Neural cell (in vitro differentiated cells): ENCODE measurements at regions not wholly inside any gene's neighbourhood (a gene's known extent, or its start where the extent isn't known, plus 50 kb on each side); places are given as distances from the start of the nearest gene placed in this dataset.

Experiments
- H2AFZ ChIP-seq: fragments of 200-600, 300-800 bp; sonication (generic), shearing (Covaris generic); 2 replicates; pipeline ENCODE4 v1.6.0; 2014; ENCODE audit warnings: low read depth, mild to moderate bottlenecking, antibody characterized with exemption, low read length, moderate library complexity
- H3F3A ChIP-seq: fragments of 200-600 bp; shearing (Covaris generic); 2 replicates; pipeline ENCODE4 v1.6.1; 2016; ENCODE audit warnings: mild to moderate bottlenecking, moderate library complexity, mixed read lengths, antibody characterized with exemption, low read length; ENCODE audit not compliant: insufficient read depth, poor library complexity, severe bottlenecking
- H3K27ac ChIP-seq: fragments of 200-600, 300-800 bp; sonication (generic), shearing (Covaris generic); 2 replicates; pipeline ENCODE4 v1.5.1; 2014; ENCODE audit warnings: mild to moderate bottlenecking, low read length, moderate library complexity
- H3K27me3 ChIP-seq: fragments of 300-800, 200-600 bp; sonication (generic), shearing (Covaris generic); 2 replicates; pipeline ENCODE4 v1.6.0; 2014; ENCODE audit warnings: mild to moderate bottlenecking, low read depth, low read length, moderate library complexity; ENCODE audit not compliant: insufficient read depth
- H3K36me3 ChIP-seq: fragments of 300-800, 200-600 bp; sonication (generic), shearing (Covaris generic); 2 replicates; pipeline ENCODE4 v1.5.1; 2014; ENCODE audit warnings: mild to moderate bottlenecking, antibody characterized with exemption, low read length, moderate library complexity; ENCODE audit not compliant: insufficient read depth
- H3K4me2 ChIP-seq: fragments of 300-800, 200-600 bp; sonication (generic), shearing (Covaris generic); 2 replicates; pipeline ENCODE4 v1.6.0; 2014; ENCODE audit warnings: mild to moderate bottlenecking, low read length
- H3K4me3 ChIP-seq: fragments of 300-800, 200-600 bp; sonication (generic), shearing (Covaris generic); 2 replicates; pipeline ENCODE4 v1.5.1; 2014; ENCODE audit warnings: mild to moderate bottlenecking, low read length, moderate library complexity
- H3K79me2 ChIP-seq: fragments of 200-600 bp; shearing (Covaris generic); replicated peaks from 2 replicates; pipeline ENCODE4 v1.6.0; 2014; ENCODE audit warnings: mild to moderate bottlenecking, low read length, moderate library complexity; ENCODE audit not compliant: insufficient read depth
- H3K9ac ChIP-seq: fragments of 300-800, 200-600 bp; sonication (generic), shearing (Covaris generic); 2 replicates; pipeline ENCODE4 v1.6.1; 2016; ENCODE audit warnings: mild to moderate bottlenecking, low read length, mixed read lengths
- H3K9me2 ChIP-seq: fragments of 200-600 bp; shearing (Covaris generic); 2 replicates; pipeline ENCODE4 v1.6.1; 2016; ENCODE audit warnings: mild to moderate bottlenecking, low read length, mixed read lengths; ENCODE audit not compliant: insufficient read depth
- H3K9me3 ChIP-seq: fragments of 200-600, 300-800 bp; sonication (generic), shearing (Covaris generic); 2 replicates; pipeline ENCODE4 v1.6.1; 2016; ENCODE audit warnings: mild to moderate bottlenecking, mixed run types, low read length, moderate library complexity, mixed read lengths
- H4K20me1 ChIP-seq: fragments of 200-600 bp; shearing (Covaris generic); 2 replicates; pipeline ENCODE4 v1.6.1; 2016; ENCODE audit warnings: mild to moderate bottlenecking, mixed run types; ENCODE audit not compliant: insufficient read depth
- EP300 ChIP-seq: fragments of 450-650 bp; conservative IDR thresholded peaks from 2 replicates; pipeline ENCODE4 v1.6.1; 2014; ENCODE audit warnings: antibody characterized with exemption, mild to moderate bottlenecking, moderate library complexity; ENCODE audit not compliant: poor library complexity, severe bottlenecking
- EZH2 ChIP-seq: fragments of 200-600, 300-800 bp; shearing (Covaris generic), sonication (generic); IDR thresholded peaks from 2 replicates; pipeline ENCODE4 v1.6.1; 2014; ENCODE audit warnings: antibody characterized with exemption, low read length, borderline replicate concordance, mild to moderate bottlenecking; ENCODE audit not compliant: insufficient read depth, poor library complexity, severe bottlenecking
- MXI1 ChIP-seq: fragments of 450-650 bp; conservative IDR thresholded peaks from 2 replicates; pipeline ENCODE4 v1.6.1; 2014; ENCODE audit warnings: antibody characterized with exemption, mild to moderate bottlenecking; ENCODE audit not compliant: poor library complexity, severe bottlenecking
- POLR2AphosphoS5 ChIP-seq: IDR thresholded peaks from 2 replicates; pipeline ENCODE4 v1.6.1; 2012
- RAD21 ChIP-seq: fragments of 450-650 bp; conservative IDR thresholded peaks from 2 replicates; pipeline ENCODE4 v1.6.1; 2014; ENCODE audit warnings: antibody characterized with exemption, mild to moderate bottlenecking, moderate library complexity
- SMC3 ChIP-seq: fragments of 450-650 bp; conservative IDR thresholded peaks from 2 replicates; pipeline ENCODE4 v1.6.1; 2014; ENCODE audit warnings: antibody characterized with exemption, mild to moderate bottlenecking, moderate library complexity; ENCODE audit not compliant: poor library complexity
- TAF1 ChIP-seq: IDR thresholded peaks from 2 replicates; pipeline ENCODE4 v1.6.1; 2012; ENCODE audit warnings: low read depth
- TF ChIP-seq, protein P1 (sequence below): IDR thresholded peaks from 2 replicates; pipeline ENCODE4 v1.6.1; 2012; ENCODE audit warnings: borderline replicate concordance
- TF ChIP-seq, protein P2 (sequence below): fragments of 450-650 bp; IDR thresholded peaks from 2 replicates; pipeline ENCODE4 v1.5.1; 2014; ENCODE audit warnings: antibody characterized with exemption, mild to moderate bottlenecking, moderate library complexity; ENCODE audit not compliant: poor library complexity, severe bottlenecking

- Histone ChIP-seq H3K9me3 (no peaks in the 10 kb centered on the region), H3K36me3 (no peaks in the 10 kb centered on the region), H3K4me2 (no peak overlapping the region), H3F3A (no peaks in the 10 kb centered on the region), H4K20me1 (no peaks in the 10 kb centered on the region), H3K9ac (no peak overlapping the region), H2AFZ (no peak overlapping the region), H3K27ac (no peak overlapping the region), H3K79me2 (no peaks in the 10 kb centered on the region), H3K27me3 (no peaks in the 10 kb centered on the region), H3K9me2 (no peaks in the 10 kb centered on the region), H3K4me3 (no peak overlapping the region)
- TF ChIP-seq SMC3, result no peak
- no peak for TF ChIP-seq EP300
- TF ChIP-seq POLR2AphosphoS5, result no peak
- no peak for TF ChIP-seq RAD21
- TF ChIP-seq MXI1, result no peak
- TF ChIP-seq, protein P1, sequence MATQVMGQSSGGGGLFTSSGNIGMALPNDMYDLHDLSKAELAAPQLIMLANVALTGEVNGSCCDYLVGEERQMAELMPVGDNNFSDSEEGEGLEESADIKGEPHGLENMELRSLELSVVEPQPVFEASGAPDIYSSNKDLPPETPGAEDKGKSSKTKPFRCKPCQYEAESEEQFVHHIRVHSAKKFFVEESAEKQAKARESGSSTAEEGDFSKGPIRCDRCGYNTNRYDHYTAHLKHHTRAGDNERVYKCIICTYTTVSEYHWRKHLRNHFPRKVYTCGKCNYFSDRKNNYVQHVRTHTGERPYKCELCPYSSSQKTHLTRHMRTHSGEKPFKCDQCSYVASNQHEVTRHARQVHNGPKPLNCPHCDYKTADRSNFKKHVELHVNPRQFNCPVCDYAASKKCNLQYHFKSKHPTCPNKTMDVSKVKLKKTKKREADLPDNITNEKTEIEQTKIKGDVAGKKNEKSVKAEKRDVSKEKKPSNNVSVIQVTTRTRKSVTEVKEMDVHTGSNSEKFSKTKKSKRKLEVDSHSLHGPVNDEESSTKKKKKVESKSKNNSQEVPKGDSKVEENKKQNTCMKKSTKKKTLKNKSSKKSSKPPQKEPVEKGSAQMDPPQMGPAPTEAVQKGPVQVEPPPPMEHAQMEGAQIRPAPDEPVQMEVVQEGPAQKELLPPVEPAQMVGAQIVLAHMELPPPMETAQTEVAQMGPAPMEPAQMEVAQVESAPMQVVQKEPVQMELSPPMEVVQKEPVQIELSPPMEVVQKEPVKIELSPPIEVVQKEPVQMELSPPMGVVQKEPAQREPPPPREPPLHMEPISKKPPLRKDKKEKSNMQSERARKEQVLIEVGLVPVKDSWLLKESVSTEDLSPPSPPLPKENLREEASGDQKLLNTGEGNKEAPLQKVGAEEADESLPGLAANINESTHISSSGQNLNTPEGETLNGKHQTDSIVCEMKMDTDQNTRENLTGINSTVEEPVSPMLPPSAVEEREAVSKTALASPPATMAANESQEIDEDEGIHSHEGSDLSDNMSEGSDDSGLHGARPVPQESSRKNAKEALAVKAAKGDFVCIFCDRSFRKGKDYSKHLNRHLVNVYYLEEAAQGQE, result no peak
- TF ChIP-seq EZH2, result no peak
- TF ChIP-seq, protein P2, sequence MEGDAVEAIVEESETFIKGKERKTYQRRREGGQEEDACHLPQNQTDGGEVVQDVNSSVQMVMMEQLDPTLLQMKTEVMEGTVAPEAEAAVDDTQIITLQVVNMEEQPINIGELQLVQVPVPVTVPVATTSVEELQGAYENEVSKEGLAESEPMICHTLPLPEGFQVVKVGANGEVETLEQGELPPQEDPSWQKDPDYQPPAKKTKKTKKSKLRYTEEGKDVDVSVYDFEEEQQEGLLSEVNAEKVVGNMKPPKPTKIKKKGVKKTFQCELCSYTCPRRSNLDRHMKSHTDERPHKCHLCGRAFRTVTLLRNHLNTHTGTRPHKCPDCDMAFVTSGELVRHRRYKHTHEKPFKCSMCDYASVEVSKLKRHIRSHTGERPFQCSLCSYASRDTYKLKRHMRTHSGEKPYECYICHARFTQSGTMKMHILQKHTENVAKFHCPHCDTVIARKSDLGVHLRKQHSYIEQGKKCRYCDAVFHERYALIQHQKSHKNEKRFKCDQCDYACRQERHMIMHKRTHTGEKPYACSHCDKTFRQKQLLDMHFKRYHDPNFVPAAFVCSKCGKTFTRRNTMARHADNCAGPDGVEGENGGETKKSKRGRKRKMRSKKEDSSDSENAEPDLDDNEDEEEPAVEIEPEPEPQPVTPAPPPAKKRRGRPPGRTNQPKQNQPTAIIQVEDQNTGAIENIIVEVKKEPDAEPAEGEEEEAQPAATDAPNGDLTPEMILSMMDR, result no peak
- no peak for TF ChIP-seq TAF1
Observed at GRCh38 chr3:64318668-64319271, 93.5 kb upstream of the PRICKLE2 start.

GRCh38 chr3:64318001-64318400 lies 92.7 kb upstream of the PRICKLE2 start:
- Histone ChIP-seq H3K9ac (no peak overlapping the region), H3K27ac (no peak overlapping the region), H2AFZ (no peak overlapping the region), H3K36me3 (no peaks in the 10 kb centered on the region), H4K20me1 (no peaks in the 10 kb centered on the region), H3F3A (no peaks in the 10 kb centered on the region), H3K27me3 (no peaks in the 10 kb centered on the region), H3K4me2 (no peak overlapping the region), H3K9me3 (no peaks in the 10 kb centered on the region), H3K9me2 (no peaks in the 10 kb centered on the region), H3K4me3 (no peak overlapping the region), H3K79me2 (no peaks in the 10 kb centered on the region)
- TF ChIP-seq, protein P2, result no peak
- TF ChIP-seq TAF1, result no peak
- no peak for TF ChIP-seq EP300
- TF ChIP-seq, protein P1, result no peak
- no peak for TF ChIP-seq EZH2
- no peak for TF ChIP-seq MXI1
- no peak for TF ChIP-seq SMC3
- TF ChIP-seq RAD21, result no peak
- TF ChIP-seq POLR2AphosphoS5, result no peak
